ENCODE measurements at regions not wholly inside any gene's neighbourhood (a gene's known extent, or its start where the extent isn't known, plus 50 kb on each side); places are given as distances from the start of the nearest gene placed in this dataset.

GRCh38 chr5:73382401-73382740 is 66.2 kb downstream of the FOXD1 start:
- Histone ChIP-seq H4K20me1 (ENCODE audit: insufficient read depth, low read length) (no peaks in the 10 kb centered on the region), H2BK20ac (ENCODE audit: low read depth, low read length) (no peak overlapping the region), H3K4me1 (ENCODE audit: control insufficient read depth, insufficient read depth, low read length) (peaks cover 4% of the 10 kb centered on the region), H3K23ac (ENCODE audit: low read depth, low read length) (no peak overlapping the region), H3K14ac (replicated peaks; ENCODE audit: low read depth, low read length) (no peak overlapping the region), H3K18ac (ENCODE audit: low read depth, low read length) (no peak overlapping the region), H3K27me3 (ENCODE audit: control insufficient read depth, insufficient read depth, low read length) (no peaks in the 10 kb centered on the region), H3K4me2 (ENCODE audit: low read depth, low read length) (no peak overlapping the region), H4K91ac (ENCODE audit: insufficient read depth, low read depth, low read length) (no peak overlapping the region), H2BK15ac (ENCODE audit: low read depth, low read length) (no peak overlapping the region), H3K9me1 (ENCODE audit: insufficient read depth, low read length) (no peaks in the 10 kb centered on the region), H2AK5ac (ENCODE audit: low read depth, low read length) (no peak overlapping the region), H3K27ac (ENCODE audit: insufficient read depth, low read length) (no peak overlapping the region), H2BK120ac (ENCODE audit: low read depth, low read length) (no peak overlapping the region), H3K79me1 (ENCODE audit: low read depth in 1 of 2, low read length in 2 of 2) (no peaks in the 10 kb centered on the region; a peak in 1 of 4 replicates), H3K4me3 (ENCODE audit: insufficient read depth, low read depth, low read length) (no peak overlapping the region), H3K56ac (ENCODE audit: extremely low read depth, insufficient read depth, low read length) (no peak overlapping the region), H2AK9ac (replicated peaks; ENCODE audit: low read depth, low read length, poor library complexity) (no peak overlapping the region), H4K8ac (ENCODE audit: low read depth in 2 of 2, low read length in 2 of 2) (no peak overlapping the region), H2BK5ac (ENCODE audit: low read depth, low read length, poor library complexity, severe bottlenecking) (no peak overlapping the region), H3K9ac (ENCODE audit: low read depth, low read length) (no peak overlapping the region), H3K36me3 (ENCODE audit: control insufficient read depth, insufficient read depth, low read length) (no peaks in the 10 kb centered on the region), H3K9me3 (ENCODE audit: control insufficient read depth, insufficient read depth, low read length) (peaks cover 15% of the 10 kb centered on the region), H4K5ac (ENCODE audit: low read depth, low read length) (no peak overlapping the region), H2AFZ (replicated peaks; ENCODE audit: low read length, poor library complexity) (no peak overlapping the region), H3K4ac (ENCODE audit: low read depth, low read length) (no peak overlapping the region)
- no TSS peak for BruUV-seq (replicated peaks)
- ChIA-PET POLR2A (ENCODE audit: unreplicated experiment) (no interaction called here), CTCF (no interaction called here)
- intact Hi-C loops (cut with micrococcal nuclease) (no loop called here), in situ Hi-C loops (cut with MboI; ENCODE audit: low sequenced_read_pairs) (no loop called here), dilution Hi-C loops (cut with HindIII; ENCODE audit: low sequenced_read_pairs, unreplicated experiment) (no loop called here)
- no peak for ATAC-seq (ENCODE audit: low read depth)
- DNase-seq = no peak
- TF ChIP-seq POLR2A (IDR thresholded peaks at IDR 0.05; ENCODE audit: low read depth, low read length) = no peak
- TF ChIP-seq, protein P1, sequence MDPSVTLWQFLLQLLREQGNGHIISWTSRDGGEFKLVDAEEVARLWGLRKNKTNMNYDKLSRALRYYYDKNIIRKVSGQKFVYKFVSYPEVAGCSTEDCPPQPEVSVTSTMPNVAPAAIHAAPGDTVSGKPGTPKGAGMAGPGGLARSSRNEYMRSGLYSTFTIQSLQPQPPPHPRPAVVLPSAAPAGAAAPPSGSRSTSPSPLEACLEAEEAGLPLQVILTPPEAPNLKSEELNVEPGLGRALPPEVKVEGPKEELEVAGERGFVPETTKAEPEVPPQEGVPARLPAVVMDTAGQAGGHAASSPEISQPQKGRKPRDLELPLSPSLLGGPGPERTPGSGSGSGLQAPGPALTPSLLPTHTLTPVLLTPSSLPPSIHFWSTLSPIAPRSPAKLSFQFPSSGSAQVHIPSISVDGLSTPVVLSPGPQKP (IDR thresholded peaks at IDR 0.05; ENCODE audit: borderline replicate concordance, low read depth, low read length) = no peak
- TF ChIP-seq MAZ (IDR thresholded peaks at IDR 0.05; ENCODE audit: borderline replicate concordance, low read depth, low read length) = no peak
- TF ChIP-seq, protein P2, sequence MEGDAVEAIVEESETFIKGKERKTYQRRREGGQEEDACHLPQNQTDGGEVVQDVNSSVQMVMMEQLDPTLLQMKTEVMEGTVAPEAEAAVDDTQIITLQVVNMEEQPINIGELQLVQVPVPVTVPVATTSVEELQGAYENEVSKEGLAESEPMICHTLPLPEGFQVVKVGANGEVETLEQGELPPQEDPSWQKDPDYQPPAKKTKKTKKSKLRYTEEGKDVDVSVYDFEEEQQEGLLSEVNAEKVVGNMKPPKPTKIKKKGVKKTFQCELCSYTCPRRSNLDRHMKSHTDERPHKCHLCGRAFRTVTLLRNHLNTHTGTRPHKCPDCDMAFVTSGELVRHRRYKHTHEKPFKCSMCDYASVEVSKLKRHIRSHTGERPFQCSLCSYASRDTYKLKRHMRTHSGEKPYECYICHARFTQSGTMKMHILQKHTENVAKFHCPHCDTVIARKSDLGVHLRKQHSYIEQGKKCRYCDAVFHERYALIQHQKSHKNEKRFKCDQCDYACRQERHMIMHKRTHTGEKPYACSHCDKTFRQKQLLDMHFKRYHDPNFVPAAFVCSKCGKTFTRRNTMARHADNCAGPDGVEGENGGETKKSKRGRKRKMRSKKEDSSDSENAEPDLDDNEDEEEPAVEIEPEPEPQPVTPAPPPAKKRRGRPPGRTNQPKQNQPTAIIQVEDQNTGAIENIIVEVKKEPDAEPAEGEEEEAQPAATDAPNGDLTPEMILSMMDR (conservative IDR thresholded peaks at IDR 0.05; ENCODE audit: low read depth, low read length) = no peak
- no peak for TF ChIP-seq SMC3 (IDR thresholded peaks at IDR 0.05; ENCODE audit: low read depth, low read length)
- no peak for TF ChIP-seq CEBPB (IDR thresholded peaks at IDR 0.05; ENCODE audit: low read depth, low read length)
- TF ChIP-seq MAFK (IDR thresholded peaks at IDR 0.05; ENCODE audit: low read depth, low read length) = no peak
- no peak for TF ChIP-seq NFE2L2 (IDR thresholded peaks at IDR 0.05; ENCODE audit: low read depth, low read length)
- TF ChIP-seq RCOR1 (IDR thresholded peaks at IDR 0.05; ENCODE audit: insufficient replicate concordance, low read length) = no peak
- no peak for TF ChIP-seq RFX5 (IDR thresholded peaks at IDR 0.05; ENCODE audit: low read depth, low read length)
- no peak for TF ChIP-seq FOS (IDR thresholded peaks at IDR 0.05; ENCODE audit: low read depth, low read length)
- no peak for TF ChIP-seq MXI1 (IDR thresholded peaks at IDR 0.05; ENCODE audit: borderline replicate concordance, low read depth, low read length)
- TF ChIP-seq BHLHE40 (IDR thresholded peaks at IDR 0.05; ENCODE audit: low read depth, low read length) = no peak
- no peak for TF ChIP-seq CHD1 (IDR thresholded peaks at IDR 0.05; ENCODE audit: low read depth, low read length)
- no peak for TF ChIP-seq RAD21 (IDR thresholded peaks at IDR 0.05; ENCODE audit: low read length)
- no peak for TF ChIP-seq USF2 (IDR thresholded peaks at IDR 0.05; ENCODE audit: low read depth, low read length)
- no CpG with 5 or more reads among the region's 27 CpGs for WGBS, 2 experiments (ENCODE audit: extremely low coverage in 2 of 2, insufficient read length in 1 of 2)

All from IMR-90 (cell line).